GM12878 (cell line): ENCODE measurements at regions not wholly inside any gene's neighbourhood (a gene's known extent, or its start where the extent isn't known, plus 50 kb on each side); places are given as distances from the start of the nearest gene placed in this dataset.
A peak's percentile ranks its signal among the peaks of the same experiment; 100 is the strongest.

Experiments
- BHLHE40 ChIP-seq, 2 experiments: fragments of 450-650 bp in 1 of 2; IDR thresholded peaks; 2 replicates each; pipeline ENCODE4 v1.6.1; 2011 to 2017; ENCODE audit warnings: low read depth in 2 of 2, borderline replicate concordance in 1 of 2, improper control_type of control experiment in 1 of 2, low read length in 1 of 2, mild to moderate bottlenecking in 1 of 2
- DPF2 ChIP-seq: fragments of 450-650 bp; IDR thresholded peaks from 2 replicates; pipeline ENCODE4 v1.6.1; 2017; ENCODE audit warnings: mild to moderate bottlenecking
- IKZF2 ChIP-seq, 2 experiments: fragments of 450-650 bp; IDR thresholded peaks; 2 replicates each; pipeline ENCODE4 v1.6.1; 2017; ENCODE audit warnings: mild to moderate bottlenecking in 2 of 2, moderate library complexity in 2 of 2
- JUND ChIP-seq: IDR thresholded peaks from 2 replicates; pipeline ENCODE4 v1.6.1; 2012; ENCODE audit warnings: low read depth, mild to moderate bottlenecking, low read length, improper control_type of control experiment, moderate library complexity
- NR2F1 ChIP-seq: fragments of 450-650 bp; conservative IDR thresholded peaks from 2 replicates; pipeline ENCODE4 v1.6.1; 2017; ENCODE audit warnings: mild to moderate bottlenecking
- PAX8 ChIP-seq: fragments of 450-650 bp; IDR thresholded peaks from 2 replicates; pipeline ENCODE4 v1.6.1; 2017; ENCODE audit warnings: mild to moderate bottlenecking, moderate library complexity
- RBBP5 ChIP-seq: fragments of 200-600 bp; sonication (generic); conservative IDR thresholded peaks from 2 replicates; pipeline ENCODE4 v1.6.1; 2016
- RCOR1 ChIP-seq: conservative IDR thresholded peaks from 2 replicates; pipeline ENCODE4 v1.6.1; 2012; ENCODE audit warnings: low read depth, low read length, improper control_type of control experiment
- SMARCA5 ChIP-seq: fragments of 450-650 bp; IDR thresholded peaks from 2 replicates; pipeline ENCODE4 v1.6.1; 2017; ENCODE audit warnings: mild to moderate bottlenecking
- SP1 ChIP-seq: IDR thresholded peaks from one replicate; pipeline ENCODE4 v1.6.1; 2011; ENCODE audit warnings: low read depth, low read length
- SREBF2 ChIP-seq: IDR thresholded peaks from 2 replicates; pipeline ENCODE4 v1.6.1; 2012; ENCODE audit warnings: mild to moderate bottlenecking, low read length
- STAT3 ChIP-seq: IDR thresholded peaks from 2 replicates; pipeline ENCODE4 v1.6.1; 2011; ENCODE audit warnings: low read depth, low read length, improper control_type of control experiment
- TAF1 ChIP-seq: IDR thresholded peaks from 2 replicates; pipeline ENCODE4 v1.6.1; 2011; ENCODE audit warnings: mild to moderate bottlenecking, low read depth, low read length, borderline replicate concordance
- TCF12 ChIP-seq: IDR thresholded peaks from 2 replicates; pipeline ENCODE4 v1.6.1; 2011; ENCODE audit warnings: low read depth, mild to moderate bottlenecking, low read length
- WRNIP1 ChIP-seq: IDR thresholded peaks from 2 replicates; pipeline ENCODE4 v1.6.1; 2011; ENCODE audit warnings: low read depth, low read length, improper control_type of control experiment, borderline replicate concordance
- ZNF217 ChIP-seq: fragments of 450-650 bp; IDR thresholded peaks from 2 replicates; pipeline ENCODE4 v1.6.1; 2017; ENCODE audit warnings: antibody characterized with exemption, mild to moderate bottlenecking
- ZSCAN29 ChIP-seq: fragments of 450-650 bp; IDR thresholded peaks from 2 replicates; pipeline ENCODE4 v1.6.1; 2017; ENCODE audit warnings: mild to moderate bottlenecking, moderate library complexity
- TF ChIP-seq, protein P1 (sequence below): fragments of 450-650 bp; IDR thresholded peaks from 2 replicates; pipeline ENCODE4 v1.6.1; 2017; ENCODE audit warnings: mild to moderate bottlenecking, moderate library complexity
- TF ChIP-seq, protein P2 (sequence below): fragments of 450-650 bp; formaldehyde crosslinking; IDR thresholded peaks from 2 replicates; pipeline ENCODE4 v1.5.0; 2022; ENCODE audit warnings: mild to moderate bottlenecking, missing genetic modification characterization
- TF ChIP-seq, protein P3 (sequence below): fragments of 450-650 bp; IDR thresholded peaks from 2 replicates; pipeline ENCODE4 v1.6.1; 2014; ENCODE audit warnings: mild to moderate bottlenecking
- TF ChIP-seq, protein P4 (sequence below): fragments of 450-650 bp; IDR thresholded peaks from 2 replicates; pipeline ENCODE4 v1.6.1; 2017; ENCODE audit warnings: low read depth, mild to moderate bottlenecking, moderate library complexity

DNA sequence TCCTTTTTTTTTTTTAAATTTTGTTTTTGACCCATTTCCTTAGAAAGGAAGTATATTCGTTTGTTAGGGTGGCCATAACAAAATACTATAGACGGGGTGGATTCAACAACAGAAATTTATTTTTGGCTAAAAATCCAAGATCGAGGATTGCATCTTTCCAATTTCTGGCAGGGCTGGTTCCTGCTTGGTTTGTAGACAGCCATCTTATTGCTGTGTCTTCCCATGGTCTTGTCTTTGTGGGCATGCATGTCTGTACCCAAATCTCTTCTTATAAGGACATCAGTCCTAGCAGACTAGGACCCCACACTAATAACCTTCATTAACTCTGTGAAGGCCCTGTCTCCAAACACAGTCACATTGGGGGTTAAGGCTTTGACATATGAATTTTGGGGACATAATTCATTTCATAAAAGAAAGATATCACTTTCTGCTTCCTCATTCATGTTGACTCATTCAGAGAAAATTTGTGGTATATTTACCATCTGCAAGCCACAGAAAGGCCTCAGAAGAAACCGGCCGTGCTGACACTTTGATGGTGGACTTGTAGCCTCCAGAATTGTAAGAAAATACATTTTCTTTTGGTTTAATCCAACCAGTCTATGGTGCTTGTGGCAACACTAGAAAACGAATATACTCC is 262.1 kb downstream of the LPIN1 start (continued):
- TF ChIP-seq, protein P1, sequence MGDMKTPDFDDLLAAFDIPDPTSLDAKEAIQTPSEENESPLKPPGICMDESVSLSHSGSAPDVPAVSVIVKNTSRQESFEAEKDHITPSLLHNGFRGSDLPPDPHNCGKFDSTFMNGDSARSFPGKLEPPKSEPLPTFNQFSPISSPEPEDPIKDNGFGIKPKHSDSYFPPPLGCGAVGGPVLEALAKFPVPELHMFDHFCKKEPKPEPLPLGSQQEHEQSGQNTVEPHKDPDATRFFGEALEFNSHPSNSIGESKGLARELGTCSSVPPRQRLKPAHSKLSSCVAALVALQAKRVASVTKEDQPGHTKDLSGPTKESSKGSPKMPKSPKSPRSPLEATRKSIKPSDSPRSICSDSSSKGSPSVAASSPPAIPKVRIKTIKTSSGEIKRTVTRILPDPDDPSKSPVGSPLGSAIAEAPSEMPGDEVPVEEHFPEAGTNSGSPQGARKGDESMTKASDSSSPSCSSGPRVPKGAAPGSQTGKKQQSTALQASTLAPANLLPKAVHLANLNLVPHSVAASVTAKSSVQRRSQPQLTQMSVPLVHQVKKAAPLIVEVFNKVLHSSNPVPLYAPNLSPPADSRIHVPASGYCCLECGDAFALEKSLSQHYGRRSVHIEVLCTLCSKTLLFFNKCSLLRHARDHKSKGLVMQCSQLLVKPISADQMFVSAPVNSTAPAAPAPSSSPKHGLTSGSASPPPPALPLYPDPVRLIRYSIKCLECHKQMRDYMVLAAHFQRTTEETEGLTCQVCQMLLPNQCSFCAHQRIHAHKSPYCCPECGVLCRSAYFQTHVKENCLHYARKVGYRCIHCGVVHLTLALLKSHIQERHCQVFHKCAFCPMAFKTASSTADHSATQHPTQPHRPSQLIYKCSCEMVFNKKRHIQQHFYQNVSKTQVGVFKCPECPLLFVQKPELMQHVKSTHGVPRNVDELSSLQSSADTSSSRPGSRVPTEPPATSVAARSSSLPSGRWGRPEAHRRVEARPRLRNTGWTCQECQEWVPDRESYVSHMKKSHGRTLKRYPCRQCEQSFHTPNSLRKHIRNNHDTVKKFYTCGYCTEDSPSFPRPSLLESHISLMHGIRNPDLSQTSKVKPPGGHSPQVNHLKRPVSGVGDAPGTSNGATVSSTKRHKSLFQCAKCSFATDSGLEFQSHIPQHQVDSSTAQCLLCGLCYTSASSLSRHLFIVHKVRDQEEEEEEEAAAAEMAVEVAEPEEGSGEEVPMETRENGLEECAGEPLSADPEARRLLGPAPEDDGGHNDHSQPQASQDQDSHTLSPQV = no peak
- TF ChIP-seq TAF1 (no peak), DPF2 (peak; percentile 97), ZSCAN29 (no peak), ZNF217 (peak; percentile 86), SP1 (no peak), TCF12 (0 out of 2 replicates have a peak, but pooled peaks have one; percentile 43), RBBP5 (no peak), SMARCA5 (no peak), JUND (peak; percentile 95), IKZF2 (IDR thresholded peaks at IDR 0.05) (peak; percentile 77 to 79), WRNIP1 (no peak), PAX8 (no peak), RCOR1 (no peak), NR2F1 (peak; percentile 64), STAT3 (no peak), SREBF2 (no peak), BHLHE40 (IDR thresholded peaks at IDR 0.05; ENCODE audit: borderline replicate concordance in 1 of 2, low read depth in 2 of 2, low read length in 1 of 2) (peak; percentile 69 to 77; a peak in 3 of 4 replicates)
- TF ChIP-seq, protein P2, sequence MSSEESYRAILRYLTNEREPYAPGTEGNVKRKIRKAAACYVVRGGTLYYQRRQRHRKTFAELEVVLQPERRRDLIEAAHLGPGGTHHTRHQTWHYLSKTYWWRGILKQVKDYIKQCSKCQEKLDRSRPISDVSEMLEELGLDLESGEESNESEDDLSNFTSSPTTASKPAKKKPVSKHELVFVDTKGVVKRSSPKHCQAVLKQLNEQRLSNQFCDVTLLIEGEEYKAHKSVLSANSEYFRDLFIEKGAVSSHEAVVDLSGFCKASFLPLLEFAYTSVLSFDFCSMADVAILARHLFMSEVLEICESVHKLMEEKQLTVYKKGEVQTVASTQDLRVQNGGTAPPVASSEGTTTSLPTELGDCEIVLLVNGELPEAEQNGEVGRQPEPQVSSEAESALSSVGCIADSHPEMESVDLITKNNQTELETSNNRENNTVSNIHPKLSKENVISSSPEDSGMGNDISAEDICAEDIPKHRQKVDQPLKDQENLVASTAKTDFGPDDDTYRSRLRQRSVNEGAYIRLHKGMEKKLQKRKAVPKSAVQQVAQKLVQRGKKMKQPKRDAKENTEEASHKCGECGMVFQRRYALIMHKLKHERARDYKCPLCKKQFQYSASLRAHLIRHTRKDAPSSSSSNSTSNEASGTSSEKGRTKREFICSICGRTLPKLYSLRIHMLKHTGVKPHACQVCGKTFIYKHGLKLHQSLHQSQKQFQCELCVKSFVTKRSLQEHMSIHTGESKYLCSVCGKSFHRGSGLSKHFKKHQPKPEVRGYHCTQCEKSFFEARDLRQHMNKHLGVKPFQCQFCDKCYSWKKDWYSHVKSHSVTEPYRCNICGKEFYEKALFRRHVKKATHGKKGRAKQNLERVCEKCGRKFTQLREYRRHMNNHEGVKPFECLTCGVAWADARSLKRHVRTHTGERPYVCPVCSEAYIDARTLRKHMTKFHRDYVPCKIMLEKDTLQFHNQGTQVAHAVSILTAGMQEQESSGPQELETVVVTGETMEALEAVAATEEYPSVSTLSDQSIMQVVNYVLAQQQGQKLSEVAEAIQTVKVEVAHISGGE (CRISPR knock-in tag) = no peak
- TF ChIP-seq, protein P3, sequence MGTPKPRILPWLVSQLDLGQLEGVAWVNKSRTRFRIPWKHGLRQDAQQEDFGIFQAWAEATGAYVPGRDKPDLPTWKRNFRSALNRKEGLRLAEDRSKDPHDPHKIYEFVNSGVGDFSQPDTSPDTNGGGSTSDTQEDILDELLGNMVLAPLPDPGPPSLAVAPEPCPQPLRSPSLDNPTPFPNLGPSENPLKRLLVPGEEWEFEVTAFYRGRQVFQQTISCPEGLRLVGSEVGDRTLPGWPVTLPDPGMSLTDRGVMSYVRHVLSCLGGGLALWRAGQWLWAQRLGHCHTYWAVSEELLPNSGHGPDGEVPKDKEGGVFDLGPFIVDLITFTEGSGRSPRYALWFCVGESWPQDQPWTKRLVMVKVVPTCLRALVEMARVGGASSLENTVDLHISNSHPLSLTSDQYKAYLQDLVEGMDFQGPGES = no peak
- TF ChIP-seq, protein P4, sequence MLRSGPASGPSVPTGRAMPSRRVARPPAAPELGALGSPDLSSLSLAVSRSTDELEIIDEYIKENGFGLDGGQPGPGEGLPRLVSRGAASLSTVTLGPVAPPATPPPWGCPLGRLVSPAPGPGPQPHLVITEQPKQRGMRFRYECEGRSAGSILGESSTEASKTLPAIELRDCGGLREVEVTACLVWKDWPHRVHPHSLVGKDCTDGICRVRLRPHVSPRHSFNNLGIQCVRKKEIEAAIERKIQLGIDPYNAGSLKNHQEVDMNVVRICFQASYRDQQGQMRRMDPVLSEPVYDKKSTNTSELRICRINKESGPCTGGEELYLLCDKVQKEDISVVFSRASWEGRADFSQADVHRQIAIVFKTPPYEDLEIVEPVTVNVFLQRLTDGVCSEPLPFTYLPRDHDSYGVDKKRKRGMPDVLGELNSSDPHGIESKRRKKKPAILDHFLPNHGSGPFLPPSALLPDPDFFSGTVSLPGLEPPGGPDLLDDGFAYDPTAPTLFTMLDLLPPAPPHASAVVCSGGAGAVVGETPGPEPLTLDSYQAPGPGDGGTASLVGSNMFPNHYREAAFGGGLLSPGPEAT = peak; percentile 79; the same call in 1 of the 2 replicates
